ENCODE measurements at regions not wholly inside any gene's neighbourhood (a gene's known extent, or its start where the extent isn't known, plus 50 kb on each side); places are given as distances from the start of the nearest gene placed in this dataset.

DNA sequence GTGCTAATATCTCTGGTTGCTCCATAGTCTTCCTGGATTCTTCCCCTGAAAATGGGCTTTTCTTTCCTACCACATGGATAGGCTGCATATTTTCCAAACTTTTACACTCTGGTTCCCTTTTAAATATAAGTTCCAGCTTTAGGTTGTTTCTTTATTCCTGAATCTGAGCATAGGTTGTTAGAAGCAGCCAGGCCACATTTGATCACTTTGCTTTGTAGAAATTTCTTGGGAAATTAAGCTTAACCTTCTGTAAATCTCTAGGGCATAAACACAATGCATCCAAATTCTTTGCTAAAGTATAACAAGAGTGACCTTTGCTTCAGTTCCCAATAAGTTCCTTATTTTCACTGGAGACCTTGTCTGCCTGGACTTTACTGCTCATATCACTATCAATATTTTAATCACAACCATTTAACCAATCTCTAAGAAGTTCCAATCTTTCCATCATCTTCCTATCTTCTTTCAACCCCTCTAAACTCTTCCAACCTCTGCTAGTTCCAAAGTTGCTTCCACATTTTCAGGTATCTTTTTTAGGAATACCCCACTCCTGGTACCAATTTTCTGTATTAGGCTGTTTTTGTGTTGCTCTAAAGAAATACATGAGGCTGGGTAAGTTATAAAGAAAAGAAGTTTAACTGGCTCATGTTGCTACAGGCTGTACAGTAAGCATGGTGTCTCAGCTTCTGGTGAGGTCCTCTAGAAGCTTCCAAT, 389.6 kb upstream of the HS6ST1 start:
- Histone ChIP-seq H3K4me2 (ENCODE audit: control insufficient read depth, extremely low read depth, insufficient read depth, low read depth, low read length) (no peak overlapping the region), H3K9me1 (ENCODE audit: control insufficient read depth, extremely low read depth, insufficient read depth, low read length) (no peaks in the 10 kb centered on the region), H4K20me1 (ENCODE audit: control insufficient read depth, extremely low read depth, insufficient read depth, low read length) (no peaks in the 10 kb centered on the region), H2AFZ (ENCODE audit: control insufficient read depth, low read length) (no peak overlapping the region), H3K4me3 (ENCODE audit: control insufficient read depth in 2 of 3, extremely low read depth in 1 of 3, insufficient read depth in 2 of 3, low read depth in 1 of 3, low read length in 3 of 3) (no peak overlapping the region), H3K9ac (ENCODE audit: control insufficient read depth, extremely low read depth, insufficient read depth, low read length) (no peak overlapping the region), H3K36me3 (ENCODE audit: control insufficient read depth in 2 of 2, extremely low read depth in 1 of 2, insufficient read depth in 2 of 2, low read length in 2 of 2) (no peaks in the 10 kb centered on the region), H3K9me3 (ENCODE audit: control insufficient read depth, low read depth, low read length) (peaks cover 12% of the 10 kb centered on the region), H3K79me2 (ENCODE audit: control insufficient read depth, insufficient read depth, low read length) (no peaks in the 10 kb centered on the region), H3K4me1 (ENCODE audit: control insufficient read depth, extremely low read depth, insufficient read depth, low read length) (no peaks in the 10 kb centered on the region), H3K27ac (ENCODE audit: control insufficient read depth, insufficient read depth, low read length) (no peak overlapping the region), H3K27me3 (ENCODE audit: control insufficient read depth, extremely low read depth, insufficient read depth, low read length) (no peaks in the 10 kb centered on the region)
- TF ChIP-seq, protein P1, sequence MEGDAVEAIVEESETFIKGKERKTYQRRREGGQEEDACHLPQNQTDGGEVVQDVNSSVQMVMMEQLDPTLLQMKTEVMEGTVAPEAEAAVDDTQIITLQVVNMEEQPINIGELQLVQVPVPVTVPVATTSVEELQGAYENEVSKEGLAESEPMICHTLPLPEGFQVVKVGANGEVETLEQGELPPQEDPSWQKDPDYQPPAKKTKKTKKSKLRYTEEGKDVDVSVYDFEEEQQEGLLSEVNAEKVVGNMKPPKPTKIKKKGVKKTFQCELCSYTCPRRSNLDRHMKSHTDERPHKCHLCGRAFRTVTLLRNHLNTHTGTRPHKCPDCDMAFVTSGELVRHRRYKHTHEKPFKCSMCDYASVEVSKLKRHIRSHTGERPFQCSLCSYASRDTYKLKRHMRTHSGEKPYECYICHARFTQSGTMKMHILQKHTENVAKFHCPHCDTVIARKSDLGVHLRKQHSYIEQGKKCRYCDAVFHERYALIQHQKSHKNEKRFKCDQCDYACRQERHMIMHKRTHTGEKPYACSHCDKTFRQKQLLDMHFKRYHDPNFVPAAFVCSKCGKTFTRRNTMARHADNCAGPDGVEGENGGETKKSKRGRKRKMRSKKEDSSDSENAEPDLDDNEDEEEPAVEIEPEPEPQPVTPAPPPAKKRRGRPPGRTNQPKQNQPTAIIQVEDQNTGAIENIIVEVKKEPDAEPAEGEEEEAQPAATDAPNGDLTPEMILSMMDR (optimal IDR thresholded peaks at IDR 0.05 in 1 of 3, IDR thresholded peaks at IDR 0.05 in 1 of 3, conservative IDR thresholded peaks at IDR 0.05 in 1 of 3; ENCODE audit: extremely low read depth in 1 of 3, insufficient read depth in 2 of 3, low read length in 3 of 3), result no peak
- TF ChIP-seq EZH2 (IDR thresholded peaks at IDR 0.05; ENCODE audit: low read length), result no peak
- FAIRE-seq, result no peak
- dilution Hi-C loops (cut with MboI; ENCODE audit: extremely low pct_ligation_motif_present, low sequenced_read_pairs), result no loop called here
- DNase-seq (ENCODE audit: low read depth, low spot score), result no peak

DNA sequence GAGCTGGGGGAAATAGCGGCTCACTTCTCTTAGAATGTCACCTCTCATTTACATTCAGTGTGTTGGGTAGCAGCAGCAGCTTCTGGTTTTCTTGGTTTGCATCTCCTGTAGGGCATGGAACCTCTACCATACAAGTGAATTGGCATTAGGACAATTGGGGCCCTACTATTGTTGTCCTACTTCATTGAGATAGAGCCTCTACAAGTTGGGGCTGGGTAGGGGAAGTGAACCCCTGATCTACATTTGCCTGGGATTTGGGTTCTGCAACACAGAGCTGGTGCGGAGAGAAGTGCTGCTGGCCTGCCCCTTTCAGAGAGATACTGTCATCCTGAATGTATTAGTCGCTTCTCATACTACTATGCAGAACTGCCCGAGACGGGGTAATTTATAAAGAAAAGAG, 391.6 kb upstream of the HS6ST1 start:
- dilution Hi-C loops (cut with MboI; ENCODE audit: extremely low pct_ligation_motif_present, low sequenced_read_pairs), result no loop called here
- no peak for FAIRE-seq

More for the DNA sequence above, 391.6 kb upstream of the HS6ST1 start:
- Histone ChIP-seq H3K36me3 (ENCODE audit: control insufficient read depth in 2 of 2, extremely low read depth in 1 of 2, insufficient read depth in 2 of 2, low read length in 2 of 2) (no peaks in the 10 kb centered on the region), H2AFZ (ENCODE audit: control insufficient read depth, low read length) (no peak overlapping the region), H4K20me1 (ENCODE audit: control insufficient read depth, extremely low read depth, insufficient read depth, low read length) (no peaks in the 10 kb centered on the region), H3K9ac (ENCODE audit: control insufficient read depth, extremely low read depth, insufficient read depth, low read length) (no peak overlapping the region), H3K27me3 (ENCODE audit: control insufficient read depth, extremely low read depth, insufficient read depth, low read length) (no peaks in the 10 kb centered on the region), H3K9me1 (ENCODE audit: control insufficient read depth, extremely low read depth, insufficient read depth, low read length) (no peaks in the 10 kb centered on the region), H3K27ac (ENCODE audit: control insufficient read depth, insufficient read depth, low read length) (no peak overlapping the region), H3K79me2 (ENCODE audit: control insufficient read depth, insufficient read depth, low read length) (no peaks in the 10 kb centered on the region), H3K9me3 (ENCODE audit: control insufficient read depth, low read depth, low read length) (peaks cover 12% of the 10 kb centered on the region), H3K4me1 (ENCODE audit: control insufficient read depth, extremely low read depth, insufficient read depth, low read length) (no peaks in the 10 kb centered on the region), H3K4me3 (ENCODE audit: control insufficient read depth in 2 of 3, extremely low read depth in 1 of 3, insufficient read depth in 2 of 3, low read depth in 1 of 3, low read length in 3 of 3) (no peak overlapping the region), H3K4me2 (ENCODE audit: control insufficient read depth, extremely low read depth, insufficient read depth, low read depth, low read length) (no peak overlapping the region)
- TF ChIP-seq, protein P1 (optimal IDR thresholded peaks at IDR 0.05 in 1 of 3, IDR thresholded peaks at IDR 0.05 in 1 of 3, conservative IDR thresholded peaks at IDR 0.05 in 1 of 3; ENCODE audit: extremely low read depth in 1 of 3, insufficient read depth in 2 of 3, low read length in 3 of 3), result no peak
- TF ChIP-seq EZH2 (IDR thresholded peaks at IDR 0.05; ENCODE audit: low read length), result no peak
- DNase-seq (ENCODE audit: low read depth, low spot score), result no peak
